CD4-positive, CD25-positive, alpha-beta regulatory T cell (primary cell): ENCODE measurements at regions not wholly inside any gene's neighbourhood (a gene's known extent, or its start where the extent isn't known, plus 50 kb on each side); places are given as distances from the start of the nearest gene placed in this dataset.
A peak's percentile ranks its signal among the peaks of the same experiment; 100 is the strongest.

ENCODE experiments used
- ATAC-seq, 2 donors: fragments of 150-1000 bp; cut with Tn5 transposase; one replicate each; pipeline ENCODE4 v1.10.0; 2021; ENCODE audit warnings: low read depth in 2 of 2, moderate number of reproducible peaks in 2 of 2, moderate library complexity in 1 of 2
- DNase-seq, 3 donors: peaks; one replicate each; pipeline versions ENCODE4 v3.0.0 to v3.0.0-alpha.2; 2012 to 2022; ENCODE audit warnings: mixed read lengths in 1 of 3
- H3K27ac ChIP-seq: one replicate; pipeline ENCODE4 v1.7.0; 2013; ENCODE audit warnings: mild to moderate bottlenecking, low read length; ENCODE audit not compliant: insufficient read depth, poor library complexity, severe bottlenecking
- H3K27me3 ChIP-seq: one replicate; pipeline ENCODE4 v1.7.0; 2013; ENCODE audit warnings: low read length; ENCODE audit not compliant: control insufficient read depth, insufficient read depth
- H3K36me3 ChIP-seq: one replicate; pipeline ENCODE4 v1.7.0; 2013; ENCODE audit warnings: mild to moderate bottlenecking, low read length, moderate library complexity; ENCODE audit not compliant: control insufficient read depth, insufficient read depth
- H3K4me1 ChIP-seq: 2 replicates; pipeline ENCODE4 v1.7.0; 2013; ENCODE audit warnings: mild to moderate bottlenecking, low read length; ENCODE audit not compliant: insufficient read depth, control insufficient read depth, poor library complexity, severe bottlenecking
- H3K4me3 ChIP-seq: one replicate; pipeline ENCODE4 v1.7.0; 2013; ENCODE audit warnings: low read depth, mild to moderate bottlenecking, low read length, moderate library complexity
- H3K9me3 ChIP-seq, 2 experiments: 1 replicate in 1 of 2; 2 replicates in 1 of 2; pipeline ENCODE4 v1.7.0; 2013; ENCODE audit warnings: low read length in 2 of 2, mild to moderate bottlenecking in 1 of 2, moderate library complexity in 1 of 2; ENCODE audit not compliant: control insufficient read depth in 2 of 2
- H3K27ac Mint-ChIP-seq, 3 donors: one replicate each; pipeline ENCODE4 v1.8.0; 2020 to 2022; ENCODE audit warnings: mild to moderate bottlenecking in 3 of 3, mixed read lengths in 3 of 3, moderate library complexity in 2 of 3
- H3K27me3 Mint-ChIP-seq: one replicate; pipeline ENCODE4 v1.8.0; 2022; ENCODE audit warnings: mild to moderate bottlenecking, mixed read lengths
- H3K36me3 Mint-ChIP-seq: one replicate; pipeline ENCODE4 v1.8.0; 2020; ENCODE audit warnings: mixed read lengths
- H3K4me1 Mint-ChIP-seq, 4 donors: one replicate each; pipeline ENCODE4 v1.8.0; 2020 to 2022; ENCODE audit warnings: mixed read lengths in 4 of 4, mild to moderate bottlenecking in 1 of 4
- H3K4me3 Mint-ChIP-seq, 4 donors: one replicate each; pipeline ENCODE4 v1.8.0; 2020 to 2022; ENCODE audit warnings: mild to moderate bottlenecking in 4 of 4, mixed read lengths in 4 of 4, moderate library complexity in 3 of 4
- H3K9me3 Mint-ChIP-seq, 7 donors: one replicate each; pipeline ENCODE4 v1.8.0; 2020 to 2022; ENCODE audit warnings: mixed read lengths in 7 of 7, mild to moderate bottlenecking in 3 of 7, moderate library complexity in 2 of 7

DNA sequence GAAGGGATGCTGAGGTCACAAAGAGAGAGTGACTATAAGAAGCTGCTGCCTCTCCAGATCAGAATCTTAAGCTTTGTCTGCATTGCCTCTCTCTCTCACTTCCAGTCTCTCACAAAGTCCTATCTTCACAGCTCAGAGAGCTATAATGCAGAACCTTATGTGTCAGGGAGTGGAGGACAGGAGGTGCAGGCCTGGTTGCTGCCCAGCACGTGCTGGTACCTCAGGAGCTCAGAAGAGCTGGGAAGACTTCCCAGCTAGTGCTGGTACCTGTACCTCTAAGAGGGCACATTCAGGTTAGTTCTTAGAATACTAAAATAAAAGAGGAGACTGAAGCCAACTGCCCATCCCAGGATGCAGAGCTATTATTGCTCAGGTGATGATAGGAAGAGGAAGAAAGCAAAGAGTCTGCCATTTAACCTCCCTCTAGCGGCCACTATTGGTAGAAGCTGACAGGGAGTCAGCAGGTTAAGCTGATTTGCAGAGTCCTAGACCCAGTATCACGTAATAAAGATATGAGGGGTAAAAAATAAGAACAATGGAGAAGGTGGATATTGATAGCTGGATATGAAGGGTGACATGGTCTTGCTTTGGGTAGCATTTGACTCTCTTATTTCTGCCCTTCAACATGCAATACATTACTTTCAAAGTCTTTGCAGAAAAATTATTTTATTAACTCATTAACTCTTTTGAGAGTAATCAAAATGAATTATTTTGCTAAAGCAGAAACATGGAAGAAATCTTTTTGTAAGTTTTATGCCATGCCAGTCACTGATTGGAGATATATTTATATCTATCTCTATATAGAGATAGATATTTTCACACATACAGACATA lies 138.1 kb upstream of the HMCN1 start:
- peak; percentile 27 to 68 (median 57) for DNase-seq
- Mint-ChIP-seq H3K4me3 (no peak overlapping the region), H3K9me3 (peaks cover 0 to 1% (median 0%) of the 10 kb centered on the region in 7 donors), H3K27me3 (no peaks in the 10 kb centered on the region), H3K27ac (peak overlapping the region in 1 of 3 donors; percentile 39), H3K36me3 (no peaks in the 10 kb centered on the region), H3K4me1 (peaks cover 24 to 39% (median 28%) of the 10 kb centered on the region in 4 donors)
- no peak overlapping the region for H3K27ac ChIP-seq
- no peak overlapping the region for H3K4me3 ChIP-seq
- ATAC-seq = peak; percentile 81 to 84
- no peaks in the 10 kb centered on the region for H3K36me3 ChIP-seq
- H3K9me3 ChIP-seq = no peaks in the 10 kb centered on the region
- no peaks in the 10 kb centered on the region for H3K27me3 ChIP-seq
- H3K4me1 ChIP-seq = peaks cover 14% of the 10 kb centered on the region

DNA sequence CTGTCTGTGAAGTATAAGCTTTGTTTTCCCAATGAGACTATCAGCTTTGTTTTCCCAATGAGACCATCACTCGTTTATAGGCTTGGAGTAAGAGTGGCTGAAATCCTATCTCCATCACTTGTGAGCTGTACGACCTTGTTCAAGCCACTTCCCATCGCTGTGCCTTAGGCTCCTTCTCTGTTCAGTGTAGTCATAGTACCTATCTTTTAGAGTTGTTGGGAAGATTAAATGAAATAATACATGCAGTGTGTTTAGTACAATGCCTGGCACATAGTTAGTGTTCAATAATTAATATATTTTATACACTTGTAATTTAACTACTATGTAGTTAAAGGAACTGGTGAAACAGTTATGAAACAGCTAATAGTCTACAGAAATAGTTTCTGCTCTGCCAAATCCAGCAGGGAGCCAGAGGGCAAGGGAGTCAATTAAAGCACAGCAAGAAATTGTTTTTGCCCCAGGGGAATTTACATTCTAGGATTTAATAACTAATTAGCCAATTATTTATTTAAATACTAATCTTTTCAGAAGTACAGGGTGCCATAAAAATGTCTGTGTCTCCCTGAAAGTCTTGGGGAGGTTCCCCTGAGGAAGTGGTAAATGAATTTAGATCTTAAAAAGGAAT lies 139.3 kb upstream of the HMCN1 start:
- Mint-ChIP-seq H3K27ac (peak overlapping the region; percentile 39 to 85 (median 51)), H3K27me3 (no peaks in the 10 kb centered on the region)

DNA sequence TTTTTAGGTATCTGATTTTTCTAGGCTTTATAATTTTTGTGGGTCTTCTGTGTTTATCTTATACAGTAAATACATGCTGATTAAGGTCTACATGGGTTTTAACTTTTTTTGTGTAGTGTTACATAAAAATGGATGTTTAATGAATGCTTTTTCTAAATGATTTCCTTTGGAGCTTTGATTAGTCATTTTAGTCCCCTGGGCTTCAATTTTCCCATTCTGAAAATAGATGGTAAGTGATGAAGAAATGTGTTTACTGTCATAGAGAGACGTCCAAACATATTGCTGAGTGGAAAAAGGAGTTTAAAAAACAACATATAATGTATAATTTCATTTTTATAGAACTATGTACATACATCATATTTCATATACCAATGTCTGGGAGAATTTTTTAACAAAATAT lies 140.9 kb upstream of the HMCN1 start:
- no peak overlapping the region for H3K27ac Mint-ChIP-seq
- H3K4me1 Mint-ChIP-seq = peaks cover 24 to 42% (median 26%) of the 10 kb centered on the region in 4 donors
- peaks cover 0 to 6% (median 0%) of the 10 kb centered on the region in 7 donors for H3K9me3 Mint-ChIP-seq

More for the DNA sequence above, 139.3 kb upstream of the HMCN1 start:
- peaks cover 24 to 42% (median 30%) of the 10 kb centered on the region in 4 donors for H3K4me1 Mint-ChIP-seq
- H3K27me3 ChIP-seq = no peaks in the 10 kb centered on the region
- H3K4me3 Mint-ChIP-seq = peak overlapping the region in 1 of 4 donors; percentile 28
- ATAC-seq = no peak
- H3K4me3 ChIP-seq = no peak overlapping the region
- no peak for DNase-seq
- H3K9me3 Mint-ChIP-seq = peaks cover 0 to 6% (median 0%) of the 10 kb centered on the region in 7 donors
- H3K9me3 ChIP-seq = no peaks in the 10 kb centered on the region
- peaks cover 14% of the 10 kb centered on the region for H3K4me1 ChIP-seq
- H3K36me3 ChIP-seq = no peaks in the 10 kb centered on the region
- no peaks in the 10 kb centered on the region for H3K36me3 Mint-ChIP-seq
- no peak overlapping the region for H3K27ac ChIP-seq

DNA sequence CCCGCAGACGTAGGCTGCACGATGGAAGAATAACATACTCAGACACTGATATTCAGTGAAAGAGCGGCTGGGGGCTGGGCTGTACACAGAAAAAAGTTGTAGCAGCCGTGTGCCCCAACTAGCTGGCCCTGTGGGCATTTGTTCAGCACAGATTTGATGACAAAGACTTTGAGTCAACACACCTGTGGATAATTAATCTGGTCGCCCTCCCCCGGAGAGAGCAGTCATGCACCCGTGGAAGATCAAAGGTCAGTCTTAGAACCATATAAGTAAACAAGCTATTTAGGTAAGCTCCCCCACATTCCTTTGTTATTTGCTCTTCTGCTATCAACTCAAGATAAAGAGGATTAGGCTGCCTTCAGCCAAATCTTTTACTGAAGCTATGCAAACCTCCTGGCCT lies 148.4 kb upstream of the HMCN1 start:
- no peak for ATAC-seq
- peaks cover 0 to 27% (median 8%) of the 10 kb centered on the region in 7 donors for H3K9me3 Mint-ChIP-seq
- H3K36me3 Mint-ChIP-seq = no peaks in the 10 kb centered on the region
- Histone ChIP-seq H3K9me3 (peaks cover 5 to 15% of the 10 kb centered on the region in 2 experiments), H3K4me1 (no peaks in the 10 kb centered on the region), H3K36me3 (no peaks in the 10 kb centered on the region), H3K27ac (no peak overlapping the region), H3K4me3 (no peak overlapping the region), H3K27me3 (no peaks in the 10 kb centered on the region)
- no peak for DNase-seq
- H3K27ac Mint-ChIP-seq = peak overlapping the region in 1 of 3 donors; percentile 16
- no peaks in the 10 kb centered on the region for H3K27me3 Mint-ChIP-seq
- H3K4me3 Mint-ChIP-seq = no peak overlapping the region
- H3K4me1 Mint-ChIP-seq = peaks cover 0 to 9% (median 0%) of the 10 kb centered on the region in 4 donors

More for the DNA sequence above, 140.9 kb upstream of the HMCN1 start:
- H3K4me3 Mint-ChIP-seq = no peak overlapping the region
- Histone ChIP-seq H3K4me3 (no peak overlapping the region), H3K4me1 (peaks cover 14% of the 10 kb centered on the region), H3K9me3 (no peaks in the 10 kb centered on the region), H3K36me3 (no peaks in the 10 kb centered on the region), H3K27ac (no peak overlapping the region), H3K27me3 (no peaks in the 10 kb centered on the region)
- ATAC-seq = no peak
- H3K27me3 Mint-ChIP-seq = no peaks in the 10 kb centered on the region
- H3K36me3 Mint-ChIP-seq = no peaks in the 10 kb centered on the region
- no peak for DNase-seq

DNA sequence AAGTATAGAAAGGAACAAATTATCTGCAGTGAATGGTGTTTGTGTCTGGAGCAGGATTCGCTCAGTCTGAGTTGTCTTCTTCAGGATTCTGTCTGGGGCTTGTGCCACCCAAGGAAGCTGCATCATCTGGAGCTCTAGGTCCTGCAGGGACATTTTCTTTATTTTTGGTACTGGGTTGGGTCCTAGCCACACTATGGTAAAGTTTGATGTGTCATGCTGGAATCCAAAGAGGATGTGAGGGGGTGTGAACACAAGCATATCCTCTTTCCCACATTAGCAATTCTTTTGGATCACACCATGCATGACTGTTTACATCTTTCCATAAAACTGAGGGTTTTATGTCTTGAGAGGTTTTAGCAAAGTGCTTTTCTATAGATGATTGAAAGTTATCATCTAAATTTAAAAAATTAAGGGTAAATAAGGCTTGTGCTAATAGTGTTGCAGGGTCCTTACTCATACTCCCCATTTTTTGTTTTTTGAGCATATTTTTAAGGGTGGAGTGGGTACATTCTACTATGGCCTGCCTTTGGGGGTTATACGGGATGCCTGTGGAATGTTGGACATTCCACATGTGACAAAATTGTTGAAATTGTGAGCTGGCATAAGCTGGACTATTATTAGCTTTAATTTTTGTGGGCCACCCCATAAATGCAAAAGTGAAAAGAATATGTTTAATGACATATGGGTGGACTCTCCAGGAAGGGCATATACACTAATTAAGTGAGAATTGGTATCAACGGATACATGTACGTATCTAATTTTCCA lies 152.0 kb upstream of the HMCN1 start:
- ATAC-seq = no peak
- Histone ChIP-seq H3K4me1 (no peaks in the 10 kb centered on the region), H3K27ac (no peak overlapping the region), H3K27me3 (no peaks in the 10 kb centered on the region), H3K4me3 (no peak overlapping the region), H3K9me3 (peaks cover 13 to 33% of the 10 kb centered on the region in 2 experiments), H3K36me3 (no peaks in the 10 kb centered on the region)
- Mint-ChIP-seq H3K9me3 (peaks cover 0 to 46% (median 15%) of the 10 kb centered on the region in 7 donors), H3K36me3 (peaks cover 8% of the 10 kb centered on the region), H3K27ac (no peak overlapping the region), H3K27me3 (no peaks in the 10 kb centered on the region), H3K4me1 (peaks cover 0 to 9% (median 0%) of the 10 kb centered on the region in 4 donors), H3K4me3 (no peak overlapping the region)
- no peak for DNase-seq

DNA sequence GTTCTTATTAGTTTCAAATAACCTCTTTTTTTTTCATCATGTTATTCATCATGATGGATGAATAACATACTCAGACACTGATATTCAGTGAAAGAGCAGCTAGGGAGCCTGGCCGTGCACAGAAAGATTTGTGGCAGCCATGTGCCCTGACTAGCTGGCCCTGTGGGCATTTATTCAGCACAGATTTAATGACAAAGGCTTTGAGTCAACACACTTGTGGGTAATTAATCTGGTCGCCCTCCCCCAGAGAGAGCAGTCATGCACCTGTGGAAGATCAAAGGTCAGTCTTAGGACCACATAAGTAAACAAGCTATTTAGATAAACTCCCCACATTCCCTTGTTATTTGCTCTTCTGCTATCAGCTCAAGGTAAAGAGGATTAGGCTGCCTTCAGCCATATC lies 153.2 kb upstream of the HMCN1 start:
- Histone ChIP-seq H3K9me3 (peaks cover 13 to 33% of the 10 kb centered on the region in 2 experiments), H3K27me3 (no peaks in the 10 kb centered on the region), H3K27ac (no peak overlapping the region), H3K4me3 (no peak overlapping the region), H3K36me3 (no peaks in the 10 kb centered on the region), H3K4me1 (no peaks in the 10 kb centered on the region)
- Mint-ChIP-seq H3K4me3 (no peak overlapping the region), H3K36me3 (peaks cover 8% of the 10 kb centered on the region), H3K9me3 (peaks cover 0 to 46% (median 15%) of the 10 kb centered on the region in 7 donors), H3K27ac (peak overlapping the region in 1 of 3 donors; percentile 76), H3K27me3 (no peaks in the 10 kb centered on the region), H3K4me1 (peaks cover 0 to 7% (median 0%) of the 10 kb centered on the region in 4 donors)
- ATAC-seq (no peak), DNase-seq (no peak)

DNA sequence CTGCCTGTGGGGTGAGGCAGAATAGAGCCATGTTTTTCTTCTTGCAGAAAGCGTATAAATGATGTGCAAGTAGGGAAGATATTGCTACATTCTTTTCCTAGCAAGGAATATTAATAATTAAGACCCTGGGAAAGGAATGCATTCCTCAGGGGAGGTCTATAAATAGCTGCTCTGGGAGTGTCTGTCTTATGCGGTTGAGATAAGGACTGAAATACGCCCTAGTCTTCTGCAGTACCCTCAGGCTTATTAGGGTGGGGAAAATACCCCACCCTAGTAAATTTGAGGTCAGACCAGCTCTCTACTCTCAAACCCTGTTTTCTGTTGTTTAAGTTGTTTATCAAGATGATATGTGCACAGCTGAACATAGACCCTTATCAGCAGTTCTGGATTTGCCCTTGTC lies 155.9 kb upstream of the HMCN1 start:
- Histone ChIP-seq H3K4me1 (no peaks in the 10 kb centered on the region), H3K36me3 (no peaks in the 10 kb centered on the region), H3K9me3 (peaks cover 13 to 28% of the 10 kb centered on the region in 2 experiments), H3K4me3 (no peak overlapping the region), H3K27ac (no peak overlapping the region), H3K27me3 (no peaks in the 10 kb centered on the region)
- Mint-ChIP-seq H3K4me1 (peaks cover 4 to 9% (median 7%) of the 10 kb centered on the region in 4 donors), H3K4me3 (no peak overlapping the region), H3K36me3 (peaks cover 8% of the 10 kb centered on the region), H3K27me3 (no peaks in the 10 kb centered on the region), H3K9me3 (peaks cover 0 to 46% (median 16%) of the 10 kb centered on the region in 7 donors), H3K27ac (no peak overlapping the region)
- DNase-seq (no peak), ATAC-seq (no peak)
